ENCODE measurements at regions not wholly inside any gene's neighbourhood (a gene's known extent, or its start where the extent isn't known, plus 50 kb on each side); places are given as distances from the start of the nearest gene placed in this dataset.

DNA sequence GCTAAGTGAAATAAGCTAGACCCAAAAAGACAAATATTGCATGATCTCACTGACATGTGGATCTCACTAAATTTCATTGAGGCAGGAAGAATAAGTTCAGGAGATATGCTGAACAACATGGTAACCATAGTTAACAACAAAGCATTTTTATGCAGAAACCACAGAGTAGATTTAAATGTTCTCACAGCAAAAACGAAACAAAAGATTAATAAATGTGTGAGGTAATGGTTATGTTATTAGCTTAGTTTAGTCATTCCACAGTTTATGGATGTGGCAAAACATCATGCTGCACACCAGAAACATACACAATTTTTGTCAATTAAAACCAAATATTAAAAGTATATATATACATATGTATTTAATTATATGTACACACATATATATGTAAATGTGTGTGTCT, 765.8 kb downstream of the SLITRK5 start:
- TF ChIP-seq POLR2A (IDR thresholded peaks at IDR 0.05) (no peak), POLR2AphosphoS5 (IDR thresholded peaks at IDR 0.05; ENCODE audit: insufficient read depth in 1 of 2, low read depth in 1 of 2) (no peak)
- TF ChIP-seq, protein P1, sequence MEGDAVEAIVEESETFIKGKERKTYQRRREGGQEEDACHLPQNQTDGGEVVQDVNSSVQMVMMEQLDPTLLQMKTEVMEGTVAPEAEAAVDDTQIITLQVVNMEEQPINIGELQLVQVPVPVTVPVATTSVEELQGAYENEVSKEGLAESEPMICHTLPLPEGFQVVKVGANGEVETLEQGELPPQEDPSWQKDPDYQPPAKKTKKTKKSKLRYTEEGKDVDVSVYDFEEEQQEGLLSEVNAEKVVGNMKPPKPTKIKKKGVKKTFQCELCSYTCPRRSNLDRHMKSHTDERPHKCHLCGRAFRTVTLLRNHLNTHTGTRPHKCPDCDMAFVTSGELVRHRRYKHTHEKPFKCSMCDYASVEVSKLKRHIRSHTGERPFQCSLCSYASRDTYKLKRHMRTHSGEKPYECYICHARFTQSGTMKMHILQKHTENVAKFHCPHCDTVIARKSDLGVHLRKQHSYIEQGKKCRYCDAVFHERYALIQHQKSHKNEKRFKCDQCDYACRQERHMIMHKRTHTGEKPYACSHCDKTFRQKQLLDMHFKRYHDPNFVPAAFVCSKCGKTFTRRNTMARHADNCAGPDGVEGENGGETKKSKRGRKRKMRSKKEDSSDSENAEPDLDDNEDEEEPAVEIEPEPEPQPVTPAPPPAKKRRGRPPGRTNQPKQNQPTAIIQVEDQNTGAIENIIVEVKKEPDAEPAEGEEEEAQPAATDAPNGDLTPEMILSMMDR (IDR thresholded peaks at IDR 0.05), result no peak

All from vagina (tissue), 2 donors.